SU-DHL-6 (cell line): ENCODE measurements at regions not wholly inside any gene's neighbourhood (a gene's known extent, or its start where the extent isn't known, plus 50 kb on each side); places are given as distances from the start of the nearest gene placed in this dataset.
"Not testable (repeated sequence)": the region's sequence is repeated elsewhere in the genome, so short reads cannot be mapped to it uniquely, and the experiment has no call there.

Experiments
- H2AFZ ChIP-seq: fragments of 200-600 bp; sonication (generic); 2 replicates; pipeline ENCODE4 v1.6.1; 2014; ENCODE audit warnings: low read depth, mild to moderate bottlenecking, moderate library complexity, mixed read lengths, antibody characterized with exemption, low read length; ENCODE audit not compliant: severe bottlenecking
- H3F3A ChIP-seq: fragments of 200-600 bp; shearing (Covaris generic); 2 replicates; pipeline ENCODE4 v1.6.0; 2016; ENCODE audit warnings: antibody characterized with exemption, mild to moderate bottlenecking; ENCODE audit not compliant: insufficient read depth
- H3K27ac ChIP-seq: fragments of 200-600 bp; sonication (generic); 2 replicates; pipeline ENCODE4 v1.5.1; 2016; ENCODE audit warnings: low read depth, mild to moderate bottlenecking, low read length, moderate library complexity, mixed read lengths
- H3K27me3 ChIP-seq: fragments of 200-600 bp; sonication (generic), shearing (Covaris generic); 2 replicates; pipeline ENCODE4 v1.6.0; 2014; ENCODE audit warnings: mild to moderate bottlenecking, low read length
- H3K36me3 ChIP-seq: fragments of 200-600 bp; sonication (generic); 2 replicates; pipeline ENCODE4 v1.6.1; 2014; ENCODE audit warnings: mild to moderate bottlenecking, low read length, mixed read lengths
- H3K4me2 ChIP-seq: fragments of 300-600, 200-600 bp; shearing (Covaris generic), sonication (generic); 2 replicates; pipeline ENCODE4 v1.6.0; 2014; ENCODE audit warnings: low read length, low read depth, mild to moderate bottlenecking; ENCODE audit not compliant: poor library complexity, severe bottlenecking
- H3K4me3 ChIP-seq: fragments of 200-600 bp; sonication (generic); 2 replicates; pipeline ENCODE4 v1.5.1; 2014; ENCODE audit warnings: antibody characterized with exemption, low read length, mild to moderate bottlenecking, mixed read lengths; ENCODE audit not compliant: insufficient read depth, poor library complexity, severe bottlenecking
- H3K79me2 ChIP-seq: fragments of 200-600 bp; sonication (generic); 2 replicates; pipeline ENCODE4 v1.6.1; 2014; ENCODE audit warnings: mild to moderate bottlenecking, low read length, moderate library complexity; ENCODE audit not compliant: insufficient read depth
- H3K9ac ChIP-seq: fragments of 200-600 bp; sonication (generic); 2 replicates; pipeline ENCODE4 v1.7.0; 2014; ENCODE audit warnings: mild to moderate bottlenecking, low read length
- H3K9me2 ChIP-seq: fragments of 200-600 bp; sonication (generic); replicated peaks from 2 replicates; pipeline ENCODE4 v1.6.1; 2014; ENCODE audit warnings: low read length; ENCODE audit not compliant: insufficient read depth
- H3K9me3 ChIP-seq: fragments of 200-600 bp; sonication (generic); 2 replicates; pipeline ENCODE4 v1.6.1; 2014; ENCODE audit warnings: low read length, mixed read lengths; ENCODE audit not compliant: insufficient read depth
- H4K20me1 ChIP-seq: fragments of 200-600 bp; sonication (generic); 2 replicates; pipeline ENCODE4 v1.6.1; 2014; ENCODE audit warnings: low read depth, mild to moderate bottlenecking, antibody characterized with exemption, low read length, moderate library complexity, mixed read lengths
- CTCF ChIP-seq: fragments of 200-600 bp; sonication (generic); IDR thresholded peaks from one replicate; pipeline ENCODE4 v1.5.1; 2017; ENCODE audit warnings: antibody characterized with exemption, mild to moderate bottlenecking, low read length, moderate library complexity; ENCODE audit not compliant: insufficient read depth, poor library complexity, severe bottlenecking
- EZH2phosphoT487 ChIP-seq: fragments of 200-600 bp; sonication (generic), shearing (Covaris generic); conservative IDR thresholded peaks from 2 replicates; pipeline ENCODE4 v1.6.1; 2018; ENCODE audit warnings: mild to moderate bottlenecking, antibody characterized with exemption, low read length, moderate library complexity, mixed read lengths

- H3K27ac ChIP-seq, result no peak overlapping the region
- no peaks in the 10 kb centered on the region for H3K9me3 ChIP-seq
- TF ChIP-seq EZH2phosphoT487 (no peak), CTCF (no peak)
- H3K9ac ChIP-seq, result no peak overlapping the region
- no peak overlapping the region for H3K4me2 ChIP-seq
- H3K79me2 ChIP-seq, result no peaks in the 10 kb centered on the region
- H3K36me3 ChIP-seq, result no peaks in the 10 kb centered on the region
- H3K9me2 ChIP-seq, result no peaks in the 10 kb centered on the region
- no peak overlapping the region for H3K4me3 ChIP-seq
- H2AFZ ChIP-seq, result no peak overlapping the region
- no peaks in the 10 kb centered on the region for H3F3A ChIP-seq
- no peaks in the 10 kb centered on the region for H4K20me1 ChIP-seq
- H3K27me3 ChIP-seq, result no peaks in the 10 kb centered on the region
These were observed 316.6 kb downstream of the CGGBP1 start for GRCh38 chr3:87742250-87742649.

GRCh38 chr3:87740894-87741293, 317.9 kb downstream of the CGGBP1 start:
- not testable (repeated sequence) for H3K79me2 ChIP-seq, H3K36me3 ChIP-seq, H3K4me2 ChIP-seq, H3K27me3 ChIP-seq, H3K9me2 ChIP-seq, H3K9me3 ChIP-seq, H2AFZ ChIP-seq, H3F3A ChIP-seq, H4K20me1 ChIP-seq, H3K9ac ChIP-seq, H3K4me3 ChIP-seq, H3K27ac ChIP-seq

- H3K9me2 ChIP-seq, H4K20me1 ChIP-seq, H2AFZ ChIP-seq, H3K9me3 ChIP-seq, H3K79me2 ChIP-seq, H3K36me3 ChIP-seq, H3K9ac ChIP-seq, H3K27ac ChIP-seq, H3K4me2 ChIP-seq, H3K27me3 ChIP-seq, H3F3A ChIP-seq, H3K4me3 ChIP-seq: not testable (repeated sequence)
These were observed 321.0 kb downstream of the CGGBP1 start for GRCh38 chr3:87737817-87738216.

GRCh38 chr3:87733671-87734367, 325.0 kb downstream of the CGGBP1 start:
- Histone ChIP-seq H3K4me2 (no peak overlapping the region), H3K9ac (no peak overlapping the region), H3K36me3 (no peaks in the 10 kb centered on the region), H3K9me3 (no peaks in the 10 kb centered on the region), H2AFZ (no peak overlapping the region), H3K79me2 (no peaks in the 10 kb centered on the region), H3K4me3 (no peak overlapping the region), H3K27me3 (no peaks in the 10 kb centered on the region), H3F3A (no peaks in the 10 kb centered on the region), H3K27ac (no peak overlapping the region), H4K20me1 (no peaks in the 10 kb centered on the region), H3K9me2 (no peaks in the 10 kb centered on the region)
- TF ChIP-seq CTCF (no peak), EZH2phosphoT487 (no peak)
